ENCODE measurements at regions not wholly inside any gene's neighbourhood (a gene's known extent, or its start where the extent isn't known, plus 50 kb on each side); places are given as distances from the start of the nearest gene placed in this dataset.

- TF ChIP-seq CTCF (conservative IDR thresholded peaks at IDR 0.05; ENCODE audit: low read depth, low read length) (no peak), EZH2 (IDR thresholded peaks at IDR 0.05; ENCODE audit: borderline replicate concordance, low read depth, low read length, poor library complexity, severe bottlenecking) (no peak)
Measured at GRCh38 chr13:74674720-74675119, 540.5 kb upstream of the KLF12 start.
